ENCODE measurements at regions not wholly inside any gene's neighbourhood (a gene's known extent, or its start where the extent isn't known, plus 50 kb on each side); places are given as distances from the start of the nearest gene placed in this dataset.

- H3K27ac ChIP-seq (ENCODE audit: low read depth, low read length), result no peak overlapping the region
- H3K27me3 ChIP-seq (ENCODE audit: control insufficient read depth, low read length), result no peaks in the 10 kb centered on the region
- no peaks in the 10 kb centered on the region for H3K36me3 ChIP-seq (ENCODE audit: control insufficient read depth, low read length)
- no peaks in the 10 kb centered on the region for H3F3A ChIP-seq (ENCODE audit: control insufficient read depth, insufficient read depth)
- no peak overlapping the region for H3K4me3 ChIP-seq (ENCODE audit: low read length)
- no peak overlapping the region for H3K4me2 ChIP-seq (ENCODE audit: low read length)
- TF ChIP-seq EZH2phosphoT487 (IDR thresholded peaks at IDR 0.05; ENCODE audit: borderline replicate concordance, low read length) (no peak), CTCF (IDR thresholded peaks at IDR 0.05; ENCODE audit: low read depth, low read length, poor library complexity, severe bottlenecking) (no peak)
- no peaks in the 10 kb centered on the region for H3K79me2 ChIP-seq (ENCODE audit: control insufficient read depth, low read length)
- no peaks in the 10 kb centered on the region for H3K9me2 ChIP-seq (replicated peaks; ENCODE audit: control insufficient read depth, low read length)
- no peaks in the 10 kb centered on the region for H4K20me1 ChIP-seq (ENCODE audit: control insufficient read depth, insufficient read depth, low read depth, low read length)
- H3K4me1 ChIP-seq (ENCODE audit: control insufficient read depth, low read length), result no peaks in the 10 kb centered on the region
- H3K9me3 ChIP-seq (ENCODE audit: control insufficient read depth, insufficient read depth, low read length), result no peaks in the 10 kb centered on the region
These were observed 195.1 kb upstream of the CADM1 start for GRCh38 chr11:115699326-115699725.

GRCh38 chr11:115698243-115698642, 194.0 kb upstream of the CADM1 start:
- Histone ChIP-seq H4K20me1 (ENCODE audit: control insufficient read depth, insufficient read depth, low read depth, low read length) (no peaks in the 10 kb centered on the region), H3K4me1 (ENCODE audit: control insufficient read depth, low read length) (no peaks in the 10 kb centered on the region), H3K9me3 (ENCODE audit: control insufficient read depth, insufficient read depth, low read length) (no peaks in the 10 kb centered on the region), H3K4me3 (ENCODE audit: low read length) (no peak overlapping the region), H3F3A (ENCODE audit: control insufficient read depth, insufficient read depth) (no peaks in the 10 kb centered on the region), H3K9me2 (replicated peaks; ENCODE audit: control insufficient read depth, low read length) (no peaks in the 10 kb centered on the region), H3K36me3 (ENCODE audit: control insufficient read depth, low read length) (no peaks in the 10 kb centered on the region), H3K4me2 (ENCODE audit: low read length) (no peak overlapping the region), H3K27ac (ENCODE audit: low read depth, low read length) (no peak overlapping the region), H3K27me3 (ENCODE audit: control insufficient read depth, low read length) (no peaks in the 10 kb centered on the region), H3K79me2 (ENCODE audit: control insufficient read depth, low read length) (no peaks in the 10 kb centered on the region)
- TF ChIP-seq CTCF (IDR thresholded peaks at IDR 0.05; ENCODE audit: low read depth, low read length, poor library complexity, severe bottlenecking) (no peak), EZH2phosphoT487 (IDR thresholded peaks at IDR 0.05; ENCODE audit: borderline replicate concordance, low read length) (no peak)

- Histone ChIP-seq H3K36me3 (ENCODE audit: control insufficient read depth, low read length) (no peaks in the 10 kb centered on the region), H3F3A (ENCODE audit: control insufficient read depth, insufficient read depth) (no peaks in the 10 kb centered on the region), H3K4me3 (ENCODE audit: low read length) (no peak overlapping the region), H3K4me1 (ENCODE audit: control insufficient read depth, low read length) (no peaks in the 10 kb centered on the region), H4K20me1 (ENCODE audit: control insufficient read depth, insufficient read depth, low read depth, low read length) (no peaks in the 10 kb centered on the region), H3K27ac (ENCODE audit: low read depth, low read length) (no peak overlapping the region), H3K79me2 (ENCODE audit: control insufficient read depth, low read length) (no peaks in the 10 kb centered on the region), H3K27me3 (ENCODE audit: control insufficient read depth, low read length) (no peaks in the 10 kb centered on the region), H3K9me2 (replicated peaks; ENCODE audit: control insufficient read depth, low read length) (no peaks in the 10 kb centered on the region), H3K4me2 (ENCODE audit: low read length) (no peak overlapping the region), H3K9me3 (ENCODE audit: control insufficient read depth, insufficient read depth, low read length) (no peaks in the 10 kb centered on the region)
- TF ChIP-seq CTCF (IDR thresholded peaks at IDR 0.05; ENCODE audit: low read depth, low read length, poor library complexity, severe bottlenecking) (no peak), EZH2phosphoT487 (IDR thresholded peaks at IDR 0.05; ENCODE audit: borderline replicate concordance, low read length) (no peak)
These were observed 192.3 kb upstream of the CADM1 start for GRCh38 chr11:115696563-115696962.

Measured in DOHH2 (cell line).